Activated naive CD4-positive, alpha-beta T cell treated with anti-CD3 and anti-CD28 coated beads, Interleukin-2, amount 50 U/mL, for 72 hours (primary cell): ENCODE measurements at regions not wholly inside any gene's neighbourhood (a gene's known extent, or its start where the extent isn't known, plus 50 kb on each side); places are given as distances from the start of the nearest gene placed in this dataset.
"Not testable (repeated sequence)": the region's sequence is repeated elsewhere in the genome, so short reads cannot be mapped to it uniquely, and the experiment has no call there.

Experiments
- ATAC-seq, 2 donors: fragments of 150-1000 bp; cut with Tn5 transposase; 2 replicates each; pipeline ENCODE4 v1.10.0; 2021; ENCODE audit warnings: mild to moderate bottlenecking in 2 of 2, moderate library complexity in 2 of 2
- DNase-seq, 2 donors: peaks; one replicate each; pipeline ENCODE4 v3.0.0; 2021 to 2022; ENCODE audit warnings: low spot score in 2 of 2
- H3K27ac Mint-ChIP-seq, 2 donors: one replicate each; pipeline ENCODE4 v1.8.0; 2022; ENCODE audit warnings: mild to moderate bottlenecking in 2 of 2, mixed read lengths in 2 of 2
- H3K36me3 Mint-ChIP-seq, 2 donors: one replicate each; pipeline ENCODE4 v1.8.0; 2022; ENCODE audit warnings: mixed read lengths in 2 of 2
- H3K9me3 Mint-ChIP-seq, 2 donors: one replicate each; pipeline ENCODE4 v1.8.0; 2022; ENCODE audit warnings: mixed read lengths in 2 of 2

GRCh38 chr5:18653216-18653752 is 1019.0 kb downstream of the TAF11L14 start:
- peaks cover 11 to 13% of the 10 kb centered on the region in 2 donors for H3K9me3 Mint-ChIP-seq
- H3K27ac Mint-ChIP-seq = no peak overlapping the region
- H3K36me3 Mint-ChIP-seq = peaks cover 0 to 10% of the 10 kb centered on the region in 2 donors
- no peak for DNase-seq
- ATAC-seq = no peak

GRCh38 chr5:18660511-18660910 is 1026.3 kb downstream of the TAF11L14 start:
- no peaks in the 10 kb centered on the region for H3K9me3 Mint-ChIP-seq
- DNase-seq (no peak), ATAC-seq (no peak)
- H3K36me3 Mint-ChIP-seq = no peaks in the 10 kb centered on the region
- no peak overlapping the region for H3K27ac Mint-ChIP-seq

DNA sequence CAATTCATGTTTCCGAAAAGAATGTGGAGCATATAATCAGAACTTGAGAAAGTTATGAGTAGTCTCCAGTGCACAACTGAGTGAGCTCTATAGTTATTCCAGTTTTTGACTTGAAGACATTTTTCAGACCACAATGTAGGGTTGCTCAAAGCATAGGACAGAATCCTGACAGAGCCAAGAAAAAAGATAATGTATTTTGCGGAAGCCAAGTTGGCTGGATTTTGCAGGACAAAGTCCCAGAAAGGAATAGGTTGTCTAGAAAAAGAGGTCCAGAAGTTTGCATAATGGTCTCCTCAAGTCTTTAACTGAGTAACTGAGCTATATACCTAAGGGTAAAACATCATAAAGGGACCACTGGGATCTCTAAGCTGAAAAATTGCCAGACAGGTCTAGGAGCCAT is 1028.0 kb downstream of the TAF11L14 start:
- no peak overlapping the region for H3K27ac Mint-ChIP-seq
- H3K9me3 Mint-ChIP-seq = no peaks in the 10 kb centered on the region
- DNase-seq (no peak), ATAC-seq (no peak)
- H3K36me3 Mint-ChIP-seq = no peaks in the 10 kb centered on the region

- not testable (repeated sequence) for DNase-seq, H3K36me3 Mint-ChIP-seq, H3K27ac Mint-ChIP-seq, H3K9me3 Mint-ChIP-seq, ATAC-seq
These were observed 1040.0 kb downstream of the TAF11L14 start for GRCh38 chr5:18674212-18674611.

GRCh38 chr5:18675041-18675440 is 1040.8 kb downstream of the TAF11L14 start:
- no peak overlapping the region for H3K27ac Mint-ChIP-seq
- H3K36me3 Mint-ChIP-seq = no peaks in the 10 kb centered on the region
- peaks cover 0 to 8% of the 10 kb centered on the region in 2 donors for H3K9me3 Mint-ChIP-seq
- ATAC-seq (no peak), DNase-seq (no peak)

- H3K9me3 Mint-ChIP-seq = peaks cover 17 to 18% of the 10 kb centered on the region in 2 donors
- no peak for ATAC-seq
- peaks cover 0 to 11% of the 10 kb centered on the region in 2 donors for H3K36me3 Mint-ChIP-seq
- no peak for DNase-seq
- no peak overlapping the region for H3K27ac Mint-ChIP-seq
These were observed 1052.0 kb downstream of the TAF11L14 start for GRCh38 chr5:18686253-18686652.

DNA sequence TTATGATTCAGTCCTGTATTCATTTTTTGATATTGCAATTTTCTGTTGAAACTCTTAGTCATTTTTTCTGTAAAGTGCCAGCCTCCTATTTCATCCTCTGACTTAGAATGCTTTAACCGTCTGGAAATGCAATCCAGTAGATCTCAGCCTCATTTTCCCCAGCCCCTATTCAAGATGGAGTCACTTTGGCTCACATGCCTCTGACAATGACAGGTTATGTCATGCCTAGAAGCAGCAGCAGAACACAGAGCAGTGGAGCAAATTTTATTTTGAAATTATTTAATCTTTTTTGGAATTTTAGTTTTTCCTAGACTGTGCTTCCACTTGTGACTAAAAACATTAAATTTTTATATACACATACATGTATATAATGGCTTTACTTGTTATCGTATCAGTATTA is 1053.2 kb downstream of the TAF11L14 start:
- H3K9me3 Mint-ChIP-seq = peaks cover 12% of the 10 kb centered on the region in 2 donors

GRCh38 chr5:18699681-18700080 is 1065.4 kb downstream of the TAF11L14 start:
- H3K9me3 Mint-ChIP-seq = no peaks in the 10 kb centered on the region
- no peak overlapping the region for H3K27ac Mint-ChIP-seq
- ATAC-seq (no peak), DNase-seq (no peak)
- H3K36me3 Mint-ChIP-seq = no peaks in the 10 kb centered on the region

More for the DNA sequence above, 1053.2 kb downstream of the TAF11L14 start:
- H3K27ac Mint-ChIP-seq = no peak overlapping the region
- DNase-seq (no peak), ATAC-seq (no peak)
- peaks cover 0 to 11% of the 10 kb centered on the region in 2 donors for H3K36me3 Mint-ChIP-seq

DNA sequence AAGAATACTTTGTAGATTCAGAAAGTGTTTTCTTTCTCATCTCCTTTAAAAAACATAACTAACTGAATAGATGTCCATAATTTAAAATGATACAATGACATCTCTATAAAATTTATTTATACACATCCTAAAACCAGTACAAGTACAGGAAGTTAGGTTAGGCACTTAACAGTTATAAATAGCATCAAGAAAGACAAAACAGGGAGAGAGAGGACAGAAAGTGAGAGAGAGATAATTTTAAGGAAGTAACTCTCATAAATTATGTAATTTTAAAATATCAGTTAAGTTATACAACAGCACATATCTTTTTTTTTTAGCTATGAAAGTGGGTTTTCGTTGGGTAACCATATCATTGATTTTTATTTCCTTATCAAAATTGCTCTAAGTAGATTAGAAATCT is 1068.6 kb downstream of the TAF11L14 start:
- no peaks in the 10 kb centered on the region for H3K9me3 Mint-ChIP-seq
- DNase-seq (no peak), ATAC-seq (no peak)
- H3K27ac Mint-ChIP-seq = no peak overlapping the region
- no peaks in the 10 kb centered on the region for H3K36me3 Mint-ChIP-seq

GRCh38 chr5:18712936-18713485 is 1078.8 kb downstream of the TAF11L14 start:
- no peak overlapping the region for H3K27ac Mint-ChIP-seq
- DNase-seq (no peak), ATAC-seq (no peak)
- H3K9me3 Mint-ChIP-seq = peaks cover 0 to 4% of the 10 kb centered on the region in 2 donors
- H3K36me3 Mint-ChIP-seq = peaks cover 0 to 5% of the 10 kb centered on the region in 2 donors

DNA sequence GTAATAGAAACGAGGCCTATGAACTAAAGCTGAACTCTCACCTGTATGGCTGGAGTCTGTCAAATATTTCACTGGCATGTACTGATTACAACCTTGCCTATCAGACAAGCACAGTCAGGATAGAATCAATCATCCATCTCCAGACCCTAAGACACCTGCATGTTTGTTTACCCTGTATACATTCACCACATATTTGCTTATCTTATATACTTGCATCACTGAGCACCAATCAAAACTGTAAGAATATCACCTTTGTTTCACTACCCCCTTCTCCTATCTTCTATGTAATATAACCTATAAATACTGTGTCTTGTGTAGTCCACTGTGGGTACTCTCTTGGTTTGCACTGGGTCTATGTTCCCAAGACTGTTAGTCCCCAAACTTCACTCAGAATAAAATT is 1085.7 kb downstream of the TAF11L14 start:
- Mint-ChIP-seq H3K36me3 (no peaks in the 10 kb centered on the region), H3K9me3 (no peaks in the 10 kb centered on the region), H3K27ac (no peak overlapping the region)
- no peak for DNase-seq
- no peak for ATAC-seq

GRCh38 chr5:18732556-18733479 is 1098.6 kb downstream of the TAF11L14 start:
- no peak overlapping the region for H3K27ac Mint-ChIP-seq
- peaks cover 17 to 21% of the 10 kb centered on the region in 2 donors for H3K36me3 Mint-ChIP-seq
- peaks cover 5 to 8% of the 10 kb centered on the region in 2 donors for H3K9me3 Mint-ChIP-seq
- no peak for DNase-seq
- ATAC-seq = no peak

- Mint-ChIP-seq H3K9me3 (peaks cover 5 to 8% of the 10 kb centered on the region in 2 donors), H3K36me3 (peaks cover 21 to 24% of the 10 kb centered on the region in 2 donors), H3K27ac (no peak overlapping the region)
- DNase-seq (no peak), ATAC-seq (no peak)
These were observed 1101.8 kb downstream of the TAF11L14 start for GRCh38 chr5:18736051-18736398.

DNA sequence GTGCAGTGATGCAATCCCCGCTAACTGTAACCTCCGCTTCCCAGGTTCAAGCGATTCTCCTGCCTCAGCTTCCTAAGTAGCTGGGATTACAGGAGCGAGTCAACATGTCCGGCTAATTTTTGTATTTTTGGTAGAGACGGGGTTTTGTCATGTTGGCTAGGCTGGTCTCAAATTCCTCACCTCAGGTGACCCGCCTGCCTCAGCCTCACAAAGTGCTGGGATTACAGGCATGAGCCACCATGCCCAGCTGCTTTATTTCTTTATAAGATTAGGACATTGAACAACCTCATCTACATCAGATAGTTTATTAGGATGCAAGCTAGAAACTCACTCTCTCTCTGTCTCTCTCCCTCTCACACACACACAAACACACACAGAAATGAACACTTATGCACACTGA is 1102.5 kb downstream of the TAF11L14 start:
- not testable (repeated sequence) for H3K9me3 Mint-ChIP-seq, H3K27ac Mint-ChIP-seq, DNase-seq, ATAC-seq
- H3K36me3 Mint-ChIP-seq = peaks cover 21 to 24% of the 10 kb centered on the region in 2 donors

DNA sequence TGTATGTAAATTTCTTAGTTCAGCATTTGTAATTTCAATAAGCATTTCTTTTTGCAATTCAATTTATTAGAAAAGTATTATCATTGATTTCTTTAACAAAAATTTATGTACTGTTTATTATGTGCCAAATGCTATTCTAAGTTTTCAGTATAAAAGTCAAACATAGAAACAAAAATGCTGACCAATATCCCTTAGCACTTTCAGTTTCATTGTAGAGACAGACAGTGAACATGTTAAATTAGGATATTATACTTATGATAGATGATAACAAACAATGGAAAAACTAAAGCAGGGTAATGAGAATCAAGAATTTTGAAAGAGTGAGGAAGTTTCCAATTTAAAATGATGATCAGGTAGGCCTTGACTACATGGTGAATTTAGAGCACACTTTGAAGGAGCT is 1106.0 kb downstream of the TAF11L14 start:
- ATAC-seq = no peak
- Mint-ChIP-seq H3K9me3 (peaks cover 0 to 5% of the 10 kb centered on the region in 2 donors), H3K27ac (no peak overlapping the region), H3K36me3 (peaks cover 10 to 15% of the 10 kb centered on the region in 2 donors)
- DNase-seq = no peak

- peaks cover 22% of the 10 kb centered on the region in 2 donors for H3K36me3 Mint-ChIP-seq
- ATAC-seq (no peak), DNase-seq (no peak)
- peaks cover 0 to 12% of the 10 kb centered on the region in 2 donors for H3K9me3 Mint-ChIP-seq
- no peak overlapping the region for H3K27ac Mint-ChIP-seq
These were observed 1108.6 kb downstream of the TAF11L14 start for GRCh38 chr5:18742830-18743229.

- DNase-seq (no peak), ATAC-seq (peak; percentile 46 to 55)
- peaks cover 0 to 12% of the 10 kb centered on the region in 2 donors for H3K9me3 Mint-ChIP-seq
- peak overlapping the region; percentile 60 to 95 for H3K27ac Mint-ChIP-seq
- peaks cover 15 to 16% of the 10 kb centered on the region in 2 donors for H3K36me3 Mint-ChIP-seq
These were observed 1110.2 kb downstream of the TAF11L14 start for GRCh38 chr5:18744441-18744840.
